ENCODE measurements at regions not wholly inside any gene's neighbourhood (a gene's known extent, or its start where the extent isn't known, plus 50 kb on each side); places are given as distances from the start of the nearest gene placed in this dataset.
"Not testable (repeated sequence)": the region's sequence is repeated elsewhere in the genome, so short reads cannot be mapped to it uniquely, and the experiment has no call there.

- no peak for DNase-seq (ENCODE audit: low read depth)
Measured at GRCh38 chr1:238648296-238648695, 738.1 kb upstream of the CHRM3 start.

DNA sequence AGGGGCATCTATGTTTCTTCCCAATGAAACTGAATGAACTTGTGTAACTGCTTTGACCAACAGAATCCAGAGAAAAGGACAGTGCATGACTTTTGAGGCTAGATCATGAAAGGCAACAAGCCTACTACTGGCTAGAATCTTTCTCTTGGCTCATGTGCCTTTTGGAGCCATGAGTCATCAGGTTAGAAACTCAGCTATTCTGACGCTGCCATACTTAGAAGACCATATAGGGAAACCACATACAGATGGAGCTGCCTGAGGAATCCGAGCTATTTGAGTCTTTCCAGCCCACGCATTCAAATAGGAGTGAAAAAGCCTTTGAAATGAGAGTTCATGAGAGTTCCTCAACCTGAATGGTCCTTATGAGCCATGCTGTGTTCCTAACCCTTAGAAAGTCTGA is 738.5 kb upstream of the CHRM3 start:
- DNase-seq (ENCODE audit: low read depth): no peak

DNA sequence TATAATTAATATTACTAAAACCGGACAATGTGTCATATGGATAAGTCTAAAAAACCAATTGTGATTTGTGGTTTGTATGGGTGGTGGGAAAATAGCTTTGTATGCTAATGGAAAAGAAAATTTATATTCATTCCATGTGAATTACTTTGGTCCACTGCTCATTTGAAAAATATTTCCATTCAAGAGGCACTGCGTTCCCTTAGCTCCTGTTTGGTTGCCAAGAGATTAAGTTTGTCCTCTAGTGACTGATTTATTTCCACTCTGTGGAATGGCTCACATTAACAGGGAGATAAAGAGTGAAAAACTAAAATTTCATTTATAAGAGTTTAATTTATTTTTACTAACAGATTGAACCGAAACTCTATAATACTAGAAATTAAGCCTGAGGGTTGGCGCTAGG is 744.1 kb upstream of the CHRM3 start:
- no peak for DNase-seq (ENCODE audit: low read depth)

DNA sequence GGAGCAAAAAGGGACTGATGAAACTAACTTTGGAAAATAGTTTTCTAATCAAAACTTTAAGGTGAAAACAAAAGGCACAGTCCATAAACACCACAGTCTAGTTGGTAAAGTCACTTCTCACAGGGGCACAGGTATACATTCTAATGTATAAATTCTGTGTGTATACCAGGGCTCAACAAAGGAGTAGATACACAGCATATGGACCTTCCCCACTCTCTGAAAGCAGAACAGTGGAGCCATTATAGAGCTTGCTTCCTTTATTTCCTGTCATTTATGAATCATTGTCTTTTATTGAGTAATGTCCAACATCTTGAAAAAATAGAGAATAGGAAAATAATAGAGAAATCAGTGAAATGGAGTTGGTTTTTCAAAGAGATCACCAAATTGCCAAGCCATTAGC is 746.5 kb upstream of the CHRM3 start:
- DNase-seq (ENCODE audit: low read depth): no peak

- DNase-seq (ENCODE audit: low read depth): no peak
Measured at GRCh38 chr1:238628110-238628509, 737.4 kb upstream of the ZP4 start.

GRCh38 chr1:238624776-238625175 is 734.1 kb upstream of the ZP4 start:
- no peak for DNase-seq (ENCODE audit: low read depth)

- no peak for DNase-seq (ENCODE audit: low read depth)
Measured at GRCh38 chr1:238621405-238621804, 730.7 kb upstream of the ZP4 start.

GRCh38 chr1:238619652-238620051 is 728.9 kb upstream of the ZP4 start:
- no peak for DNase-seq (ENCODE audit: low read depth)

- DNase-seq (ENCODE audit: low read depth): no peak
Measured at GRCh38 chr1:238611406-238611805, 720.7 kb upstream of the ZP4 start.

GRCh38 chr1:238608144-238608543 is 717.4 kb upstream of the ZP4 start:
- no peak for DNase-seq (ENCODE audit: low read depth)

DNA sequence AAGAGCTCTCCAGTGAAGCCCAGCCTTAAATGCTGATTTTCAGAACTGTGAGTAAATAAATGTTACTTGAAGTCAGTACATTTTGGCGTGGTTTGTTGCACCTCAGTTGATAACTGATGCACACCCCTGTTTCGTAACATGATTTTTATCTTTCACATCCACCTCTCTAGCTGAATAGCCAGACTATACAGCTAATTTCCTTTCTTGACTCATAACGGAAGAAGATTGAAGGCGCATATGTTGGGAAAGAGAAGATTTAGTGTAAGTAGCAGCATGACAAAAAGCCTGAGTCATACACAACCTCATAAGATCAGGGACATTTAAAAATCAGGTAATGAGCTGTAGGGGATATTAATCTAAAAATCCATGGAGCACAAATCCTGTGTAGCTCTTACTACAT is 716.2 kb upstream of the ZP4 start:
- no peak for DNase-seq (ENCODE audit: low read depth)

GRCh38 chr1:238606457-238606856 is 715.7 kb upstream of the ZP4 start:
- DNase-seq (ENCODE audit: low read depth): no peak

DNA sequence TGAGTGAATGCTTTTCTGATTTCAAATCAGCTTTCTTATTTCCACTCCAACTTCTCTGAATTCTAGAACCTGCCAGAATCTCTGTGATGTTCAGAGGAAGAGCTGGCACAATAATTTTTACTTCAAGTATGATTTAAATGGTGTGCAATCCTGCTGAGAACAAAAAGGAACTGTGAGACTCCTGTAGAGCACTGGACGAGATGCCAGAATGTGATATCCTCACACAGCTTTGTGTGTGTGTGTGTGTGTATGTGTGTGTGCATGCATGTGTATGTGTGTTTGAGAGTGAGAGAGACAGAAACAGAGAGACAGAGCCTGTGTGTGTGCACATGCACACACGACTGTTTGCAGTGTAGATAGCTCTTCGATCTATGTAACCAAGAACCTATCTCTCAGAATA is 713.6 kb upstream of the ZP4 start:
- DNase-seq (ENCODE audit: low read depth): no peak

DNA sequence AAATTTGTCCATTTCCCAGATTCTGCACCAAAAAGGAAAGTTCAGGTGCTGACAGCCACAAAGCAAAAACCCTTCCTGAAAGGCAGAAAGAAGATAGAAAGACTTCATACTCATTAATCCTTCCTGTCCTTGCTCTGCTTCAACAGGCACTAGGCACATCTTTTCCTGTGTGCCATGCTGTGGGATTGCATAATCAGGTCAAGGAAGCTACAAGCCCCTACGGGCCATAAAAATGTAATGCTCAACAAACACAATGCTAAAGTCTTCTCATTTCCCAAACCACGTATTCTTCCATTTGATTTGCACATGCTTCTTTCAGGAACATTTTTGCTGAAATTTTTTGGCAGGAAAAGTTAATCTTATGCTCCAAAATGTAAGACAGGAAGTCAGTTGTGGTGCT is 710.9 kb upstream of the ZP4 start:
- DNase-seq (ENCODE audit: low read depth): not testable (repeated sequence)

DNA sequence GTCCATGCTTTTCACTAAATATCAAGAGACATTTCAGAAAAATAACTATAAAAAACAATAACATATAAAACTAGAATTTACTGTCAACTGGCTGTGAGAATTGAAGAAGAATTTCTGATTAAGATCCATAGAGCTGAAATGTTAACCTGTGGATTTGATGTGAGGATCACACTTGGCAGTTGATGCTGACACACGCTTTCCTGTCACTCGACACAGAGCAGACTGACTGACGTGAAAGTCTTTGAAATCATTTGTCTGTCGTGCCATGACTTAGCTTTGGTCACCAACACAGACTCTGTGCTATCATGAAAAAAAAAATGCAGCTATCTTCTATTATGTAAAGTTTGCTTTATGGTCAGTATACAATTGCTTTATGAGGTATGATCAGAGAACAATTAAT is 706.0 kb upstream of the ZP4 start:
- no peak for DNase-seq (ENCODE audit: low read depth)

DNA sequence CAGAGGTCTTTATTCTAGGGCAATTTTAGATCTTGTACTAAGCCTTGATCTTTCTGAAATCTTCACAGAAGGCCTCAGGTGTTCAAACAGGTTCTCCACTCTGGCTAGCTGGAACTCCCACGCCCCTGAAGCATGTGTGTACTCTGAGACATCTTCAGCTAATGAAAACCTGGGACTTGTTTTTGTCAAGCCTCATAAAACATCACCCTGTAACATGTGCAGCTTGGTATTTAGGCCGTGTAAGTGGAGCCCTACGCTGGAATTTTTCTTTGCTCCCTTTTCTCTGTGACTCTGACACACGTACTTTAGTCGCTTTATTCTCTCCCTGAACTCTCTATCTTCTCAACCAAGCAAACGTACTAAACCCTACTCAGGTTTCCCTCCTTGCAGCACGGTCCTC is 701.9 kb upstream of the ZP4 start:
- no peak for DNase-seq (ENCODE audit: low read depth)

DNA sequence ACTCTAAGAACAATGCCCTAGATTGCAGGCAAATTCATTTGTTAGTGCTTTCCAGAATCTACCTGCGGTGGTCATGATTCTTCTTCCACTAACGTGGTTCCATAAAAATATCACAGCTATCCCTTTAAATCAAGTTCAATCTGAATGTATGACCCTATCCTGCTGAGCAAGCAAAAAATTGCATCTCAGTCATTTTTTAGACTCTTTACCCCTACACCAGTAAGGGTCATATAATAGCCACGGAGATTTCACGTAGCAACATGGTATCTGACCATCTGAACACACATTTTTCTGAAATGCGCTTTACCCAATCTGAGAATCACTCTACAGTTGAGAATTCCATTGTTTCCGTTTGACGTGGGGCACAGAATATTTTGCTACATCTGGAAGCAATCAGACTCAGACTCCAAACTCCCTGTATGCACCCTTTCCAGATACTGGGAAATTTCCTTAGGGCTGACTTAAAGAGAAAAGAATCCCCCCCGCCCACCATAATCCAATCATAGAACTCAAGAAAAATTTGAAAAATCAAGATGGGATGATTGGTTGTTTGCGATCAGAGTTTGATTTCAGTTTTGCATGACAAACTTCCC is 699.2 kb upstream of the ZP4 start:
- DNase-seq (ENCODE audit: low read depth): no peak

DNA sequence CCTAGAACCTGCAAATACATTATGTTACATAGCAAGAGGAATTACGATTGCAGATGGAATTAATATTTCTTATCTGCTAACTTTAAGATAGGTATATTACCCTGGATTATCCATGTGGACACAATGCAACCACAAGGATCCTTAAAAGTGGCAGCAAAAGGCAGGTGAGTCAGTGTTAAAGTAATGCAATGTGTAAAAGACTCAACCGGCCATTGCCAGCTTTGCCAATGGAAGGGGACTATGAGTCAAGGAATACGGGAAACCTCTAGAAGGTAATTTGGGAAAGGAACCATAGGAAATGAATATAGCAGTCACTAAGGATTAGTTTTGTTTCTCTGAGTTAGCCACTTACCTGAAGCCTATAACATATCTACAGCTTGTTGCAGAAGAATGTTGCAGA is 692.1 kb upstream of the ZP4 start:
- DNase-seq (ENCODE audit: low read depth): no peak

DNA sequence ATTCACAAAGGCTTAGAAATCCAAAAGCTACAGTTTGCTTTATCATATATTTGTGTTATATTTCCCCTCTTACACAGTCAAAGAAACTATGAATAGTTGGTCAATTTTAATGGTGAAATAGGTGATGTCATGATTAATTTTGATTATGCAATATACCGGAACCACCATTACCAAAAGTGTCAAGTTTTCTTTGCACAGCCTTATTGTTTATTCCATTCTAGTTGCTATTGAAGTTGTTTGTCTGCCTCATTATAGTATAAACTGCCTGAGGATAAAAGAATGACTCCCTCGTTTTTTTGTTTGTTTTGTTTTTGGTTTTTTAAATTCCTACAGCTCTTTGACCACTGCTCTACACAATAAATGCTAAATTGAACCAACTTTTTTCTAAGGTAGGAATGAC is 690.6 kb upstream of the ZP4 start:
- DNase-seq (ENCODE audit: low read depth): no peak

DNA sequence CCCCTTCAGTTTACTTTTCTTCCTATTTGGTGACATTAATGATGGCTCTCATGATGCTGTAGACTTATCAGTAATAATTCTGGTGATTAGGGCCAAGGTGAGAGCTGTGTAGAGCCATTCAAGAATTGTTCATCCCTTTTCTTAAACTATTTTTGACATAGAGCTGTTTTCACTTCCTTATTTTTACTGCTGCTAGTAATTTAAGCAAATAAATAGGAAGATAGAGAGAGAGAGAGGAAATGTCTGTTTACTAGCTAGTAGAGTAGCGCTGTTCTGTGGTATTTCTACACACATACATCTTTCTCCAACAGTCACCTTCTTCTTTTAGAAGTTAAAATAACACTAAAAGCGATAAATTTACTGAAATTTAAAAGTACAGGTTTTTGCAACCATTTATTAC is 678.0 kb upstream of the ZP4 start:
- DNase-seq (ENCODE audit: low read depth): no peak

DNA sequence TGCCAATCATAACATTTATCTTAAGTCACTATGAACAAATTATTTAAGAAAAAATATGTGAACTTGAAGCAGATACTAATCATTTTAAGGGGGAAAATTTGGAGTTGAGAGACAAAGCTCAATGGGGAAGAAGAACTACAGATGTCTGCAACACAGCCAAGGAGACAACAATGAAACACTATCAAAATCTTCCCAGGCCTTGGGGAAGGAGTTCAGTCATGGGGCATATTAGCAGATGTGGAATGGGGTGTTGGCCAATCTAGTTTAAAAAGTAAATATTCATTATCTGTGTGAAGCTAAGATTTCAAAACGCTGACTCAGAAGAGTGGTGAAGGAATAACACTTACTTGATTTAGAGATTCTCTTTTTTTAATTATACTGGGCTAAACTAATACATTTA is 671.6 kb upstream of the ZP4 start:
- no peak for DNase-seq (ENCODE audit: low read depth)

GRCh38 chr1:238558746-238559145 is 668.0 kb upstream of the ZP4 start:
- no peak for DNase-seq (ENCODE audit: low read depth)

- DNase-seq (ENCODE audit: low read depth): no peak
Measured at GRCh38 chr1:238558156-238558555, 667.4 kb upstream of the ZP4 start.

DNA sequence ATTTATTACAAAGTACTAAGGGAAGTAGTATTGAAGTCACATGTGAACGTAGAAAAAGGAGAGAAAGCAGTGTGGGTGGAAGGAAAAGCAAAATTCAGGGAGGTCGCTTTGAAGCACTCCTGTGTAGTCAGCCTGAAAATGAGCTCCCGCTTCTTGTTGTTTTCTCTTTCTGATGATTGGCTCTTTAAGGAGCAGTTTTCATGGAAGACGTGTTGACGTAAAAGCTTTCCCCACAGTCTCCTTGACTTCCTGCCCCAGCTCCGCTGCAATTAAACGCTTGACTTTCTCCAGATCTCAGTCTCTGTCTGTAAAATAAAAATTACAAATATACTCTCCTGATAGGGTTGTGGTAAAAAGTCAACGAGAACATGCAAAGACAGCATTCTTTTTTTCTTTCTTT is 661.5 kb upstream of the ZP4 start:
- DNase-seq (ENCODE audit: low read depth): no peak

- no peak for DNase-seq (ENCODE audit: low read depth)
Measured at GRCh38 chr1:238549137-238549536, 658.4 kb upstream of the ZP4 start.

Measured in activated T-cell treated with anti-CD3 and anti-CD28 coated beads for 24 hours (primary cell).